GM23338 (cell line): ENCODE measurements at regions not wholly inside any gene's neighbourhood (a gene's known extent, or its start where the extent isn't known, plus 50 kb on each side); places are given as distances from the start of the nearest gene placed in this dataset.

ENCODE experiments used
- ATAC-seq: fragments of 200-7000 bp; cut with Tn5 transposase; 3 replicates; pipeline ENCODE4 v1.9.1; 2020
- DNase-seq: peaks from one replicate; pipeline ENCODE4 v3.0.0-alpha.2; 2015; ENCODE audit warnings: low spot score
- H2AFZ ChIP-seq: fragments of 200-600 bp; sonication (generic); 2 replicates; pipeline ENCODE4 v1.8.0; 2016; ENCODE audit warnings: antibody characterized with exemption, mild to moderate bottlenecking, moderate library complexity
- H3F3A ChIP-seq: fragments of 200-600 bp; sonication (generic); replicated peaks from 2 replicates; pipeline ENCODE4 v1.8.0; 2017; ENCODE audit warnings: antibody characterized with exemption, mixed run types, low read depth
- H3K27ac ChIP-seq: fragments of 200-600 bp; sonication (generic); 2 replicates; pipeline ENCODE4 v1.6.1; 2016; ENCODE audit warnings: low read depth
- H3K27me3 ChIP-seq: fragments of 200-600 bp; sonication (generic); 2 replicates; pipeline ENCODE4 v1.8.0; 2016; ENCODE audit warnings: mild to moderate bottlenecking, mixed run types, moderate library complexity; ENCODE audit not compliant: insufficient read depth
- H3K36me3 ChIP-seq: fragments of 200-600 bp; sonication (generic); 2 replicates; pipeline ENCODE4 v1.8.0; 2016; ENCODE audit warnings: mild to moderate bottlenecking; ENCODE audit not compliant: insufficient read depth
- H3K4me1 ChIP-seq: fragments of 200-600 bp; sonication (generic); 2 replicates; pipeline ENCODE4 v1.8.0; 2016; ENCODE audit warnings: mild to moderate bottlenecking, moderate library complexity; ENCODE audit not compliant: insufficient read depth
- H3K4me2 ChIP-seq: fragments of 200-600 bp; sonication (generic); 2 replicates; pipeline ENCODE4 v1.7.1; 2017; ENCODE audit warnings: mixed run types
- H3K4me3 ChIP-seq: fragments of 200-600 bp; sonication (generic); 2 replicates; pipeline ENCODE4 v1.6.1; 2016; ENCODE audit warnings: mixed run types
- H3K79me2 ChIP-seq: fragments of 200-600 bp; sonication (generic); replicated peaks from 2 replicates; pipeline ENCODE4 v1.8.0; 2017; ENCODE audit warnings: mild to moderate bottlenecking; ENCODE audit not compliant: insufficient read depth
- H3K9me2 ChIP-seq: fragments of 200-600 bp; sonication (generic); 2 replicates; pipeline ENCODE4 v1.8.0; 2017; ENCODE audit not compliant: insufficient read depth
- H4K20me1 ChIP-seq: fragments of 200-600 bp; sonication (generic); replicated peaks from 2 replicates; pipeline ENCODE4 v1.8.0; 2017; ENCODE audit warnings: mild to moderate bottlenecking; ENCODE audit not compliant: insufficient read depth
- H3K27ac Mint-ChIP-seq: 2 replicates; pipeline ENCODE4 v1.8.0; 2020; ENCODE audit warnings: inconsistent platforms, mild to moderate bottlenecking, moderate library complexity, mixed read lengths
- H3K27me3 Mint-ChIP-seq: 3 replicates; pipeline ENCODE4 v1.8.0; 2022; ENCODE audit warnings: low read depth, mild to moderate bottlenecking, moderate library complexity, mixed read lengths, inconsistent platforms; ENCODE audit not compliant: insufficient read depth, poor library complexity
- H3K36me3 Mint-ChIP-seq: 3 replicates; pipeline ENCODE4 v1.8.0; 2021; ENCODE audit warnings: low read depth, mild to moderate bottlenecking, inconsistent platforms, moderate library complexity, mixed read lengths
- H3K4me1 Mint-ChIP-seq: 3 replicates; pipeline ENCODE4 v1.8.0; 2020; ENCODE audit warnings: mild to moderate bottlenecking, inconsistent platforms, mixed read lengths
- H3K4me3 Mint-ChIP-seq: 3 replicates; pipeline ENCODE4 v1.8.0; 2021; ENCODE audit warnings: moderate library complexity, mild to moderate bottlenecking, inconsistent platforms, mixed read lengths
- H3K9me3 Mint-ChIP-seq: 3 replicates; pipeline ENCODE4 v1.8.0; 2020; ENCODE audit warnings: moderate library complexity, mild to moderate bottlenecking, inconsistent platforms, mixed read lengths
- EZH2phosphoT487 ChIP-seq: fragments of 200-600 bp; sonication (generic); IDR thresholded peaks from one replicate; pipeline ENCODE4 v1.8.1; 2018; ENCODE audit warnings: antibody characterized with exemption; ENCODE audit not compliant: unreplicated experiment
- JUNB ChIP-seq: IDR thresholded peaks from one replicate; pipeline ENCODE4 v1.6.1; 2016; ENCODE audit warnings: antibody characterized with exemption; ENCODE audit not compliant: unreplicated experiment
- NANOG ChIP-seq: IDR thresholded peaks from 2 replicates; pipeline ENCODE4 v1.6.1; 2016; ENCODE audit warnings: antibody characterized with exemption, borderline replicate concordance
- POLR2AphosphoS5 ChIP-seq: IDR thresholded peaks from 2 replicates; pipeline ENCODE4 v1.6.1; 2016; ENCODE audit warnings: antibody characterized with exemption, low read depth
- STAT1 ChIP-seq: IDR thresholded peaks from one replicate; pipeline ENCODE4 v1.6.1; 2016; ENCODE audit warnings: antibody characterized with exemption; ENCODE audit not compliant: unreplicated experiment
- ZNF114 ChIP-seq: fragments of 250-450 bp; sonication (Bioruptor Pico); IDR thresholded peaks from 2 replicates; pipeline ENCODE4 v1.5.0; 2020; ENCODE audit warnings: mild to moderate bottlenecking, moderate library complexity
- ZNF331 ChIP-seq: fragments of 250-450 bp; sonication (Bioruptor Pico); IDR thresholded peaks from 2 replicates; pipeline ENCODE4 v1.5.0; 2020; ENCODE audit warnings: low read depth, mild to moderate bottlenecking, moderate library complexity
- TF ChIP-seq, protein P1 (sequence below), 2 experiments: fragments of 200-600 bp in 1 of 2; sonication (generic) in 1 of 2; conservative IDR thresholded peaks; 2 replicates each; pipeline versions ENCODE4 v1.5.1 to v1.6.1; 2016 to 2017; ENCODE audit warnings: antibody characterized with exemption in 2 of 2, low read depth in 2 of 2, mild to moderate bottlenecking in 2 of 2, moderate library complexity in 1 of 2
- TF ChIP-seq, protein P2 (sequence below): fragments of 250-450 bp; sonication (Bioruptor Pico); IDR thresholded peaks from 2 replicates; pipeline ENCODE4 v1.5.0; 2020; ENCODE audit warnings: mild to moderate bottlenecking, moderate library complexity
- TF ChIP-seq, protein P3 (sequence below): IDR thresholded peaks from one replicate; pipeline ENCODE4 v1.6.1; 2018; ENCODE audit warnings: antibody characterized with exemption; ENCODE audit not compliant: unreplicated experiment

DNA sequence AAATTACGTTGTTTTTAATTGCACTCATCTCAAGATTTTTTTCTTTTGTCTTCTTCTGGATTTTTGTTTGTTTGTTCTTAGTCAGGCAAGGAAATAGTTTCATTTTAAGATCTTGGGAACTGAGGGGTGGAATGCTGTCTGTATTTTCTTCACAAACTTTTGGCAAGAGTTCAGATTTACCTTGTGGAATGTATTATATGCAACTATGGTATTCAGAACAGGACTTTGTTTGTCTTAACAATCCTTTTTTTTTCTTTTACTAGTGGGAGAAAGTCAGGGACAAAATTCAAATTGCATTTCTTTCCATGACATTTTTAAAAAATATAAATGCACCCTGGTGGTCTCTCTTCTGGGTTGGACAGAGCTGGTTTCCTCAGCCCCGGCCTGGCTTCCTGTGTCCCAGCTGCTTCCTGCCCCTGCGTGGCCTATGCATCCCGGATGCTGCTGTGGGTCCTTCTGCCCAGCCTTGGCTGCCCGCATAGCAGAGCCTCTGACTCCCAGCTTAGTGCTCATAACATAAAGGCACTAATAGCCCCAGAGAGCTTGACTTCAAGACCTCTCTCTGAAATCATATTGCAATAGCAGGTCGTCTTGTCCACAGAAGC lies 520.7 kb downstream of the QKI start:
- peaks cover 13% of the 10 kb centered on the region; the same call in 1 of the 3 replicates for H3K9me3 Mint-ChIP-seq
- DNase-seq = no peak
- no peak overlapping the region for H3K27ac Mint-ChIP-seq
- Histone ChIP-seq H3K9me2 (0 out of 2 replicates have a peak, but pooled peaks cover 6% of the 10 kb centered on the region), H3K79me2 (no peaks in the 10 kb centered on the region), H3K36me3 (no peaks in the 10 kb centered on the region), H2AFZ (no peak overlapping the region), H3K4me1 (peaks cover under 1% of the 10 kb centered on the region; the same call in 1 of the 2 replicates), H3F3A (no peaks in the 10 kb centered on the region), H3K27ac (no peak overlapping the region), H4K20me1 (no peaks in the 10 kb centered on the region), H3K4me3 (no peak overlapping the region), H3K27me3 (no peaks in the 10 kb centered on the region), H3K4me2 (no peak overlapping the region)
- TF ChIP-seq, protein P1, sequence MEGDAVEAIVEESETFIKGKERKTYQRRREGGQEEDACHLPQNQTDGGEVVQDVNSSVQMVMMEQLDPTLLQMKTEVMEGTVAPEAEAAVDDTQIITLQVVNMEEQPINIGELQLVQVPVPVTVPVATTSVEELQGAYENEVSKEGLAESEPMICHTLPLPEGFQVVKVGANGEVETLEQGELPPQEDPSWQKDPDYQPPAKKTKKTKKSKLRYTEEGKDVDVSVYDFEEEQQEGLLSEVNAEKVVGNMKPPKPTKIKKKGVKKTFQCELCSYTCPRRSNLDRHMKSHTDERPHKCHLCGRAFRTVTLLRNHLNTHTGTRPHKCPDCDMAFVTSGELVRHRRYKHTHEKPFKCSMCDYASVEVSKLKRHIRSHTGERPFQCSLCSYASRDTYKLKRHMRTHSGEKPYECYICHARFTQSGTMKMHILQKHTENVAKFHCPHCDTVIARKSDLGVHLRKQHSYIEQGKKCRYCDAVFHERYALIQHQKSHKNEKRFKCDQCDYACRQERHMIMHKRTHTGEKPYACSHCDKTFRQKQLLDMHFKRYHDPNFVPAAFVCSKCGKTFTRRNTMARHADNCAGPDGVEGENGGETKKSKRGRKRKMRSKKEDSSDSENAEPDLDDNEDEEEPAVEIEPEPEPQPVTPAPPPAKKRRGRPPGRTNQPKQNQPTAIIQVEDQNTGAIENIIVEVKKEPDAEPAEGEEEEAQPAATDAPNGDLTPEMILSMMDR (conservative IDR thresholded peaks at IDR 0.05; ENCODE audit: low read depth in 2 of 2) = no peak
- TF ChIP-seq POLR2AphosphoS5 (no peak), NANOG (no peak), EZH2phosphoT487 (no peak), JUNB (no peak), STAT1 (no peak), ZNF114 (no peak), ZNF331 (CRISPR knock-in tag) (no peak)
- TF ChIP-seq, protein P2, sequence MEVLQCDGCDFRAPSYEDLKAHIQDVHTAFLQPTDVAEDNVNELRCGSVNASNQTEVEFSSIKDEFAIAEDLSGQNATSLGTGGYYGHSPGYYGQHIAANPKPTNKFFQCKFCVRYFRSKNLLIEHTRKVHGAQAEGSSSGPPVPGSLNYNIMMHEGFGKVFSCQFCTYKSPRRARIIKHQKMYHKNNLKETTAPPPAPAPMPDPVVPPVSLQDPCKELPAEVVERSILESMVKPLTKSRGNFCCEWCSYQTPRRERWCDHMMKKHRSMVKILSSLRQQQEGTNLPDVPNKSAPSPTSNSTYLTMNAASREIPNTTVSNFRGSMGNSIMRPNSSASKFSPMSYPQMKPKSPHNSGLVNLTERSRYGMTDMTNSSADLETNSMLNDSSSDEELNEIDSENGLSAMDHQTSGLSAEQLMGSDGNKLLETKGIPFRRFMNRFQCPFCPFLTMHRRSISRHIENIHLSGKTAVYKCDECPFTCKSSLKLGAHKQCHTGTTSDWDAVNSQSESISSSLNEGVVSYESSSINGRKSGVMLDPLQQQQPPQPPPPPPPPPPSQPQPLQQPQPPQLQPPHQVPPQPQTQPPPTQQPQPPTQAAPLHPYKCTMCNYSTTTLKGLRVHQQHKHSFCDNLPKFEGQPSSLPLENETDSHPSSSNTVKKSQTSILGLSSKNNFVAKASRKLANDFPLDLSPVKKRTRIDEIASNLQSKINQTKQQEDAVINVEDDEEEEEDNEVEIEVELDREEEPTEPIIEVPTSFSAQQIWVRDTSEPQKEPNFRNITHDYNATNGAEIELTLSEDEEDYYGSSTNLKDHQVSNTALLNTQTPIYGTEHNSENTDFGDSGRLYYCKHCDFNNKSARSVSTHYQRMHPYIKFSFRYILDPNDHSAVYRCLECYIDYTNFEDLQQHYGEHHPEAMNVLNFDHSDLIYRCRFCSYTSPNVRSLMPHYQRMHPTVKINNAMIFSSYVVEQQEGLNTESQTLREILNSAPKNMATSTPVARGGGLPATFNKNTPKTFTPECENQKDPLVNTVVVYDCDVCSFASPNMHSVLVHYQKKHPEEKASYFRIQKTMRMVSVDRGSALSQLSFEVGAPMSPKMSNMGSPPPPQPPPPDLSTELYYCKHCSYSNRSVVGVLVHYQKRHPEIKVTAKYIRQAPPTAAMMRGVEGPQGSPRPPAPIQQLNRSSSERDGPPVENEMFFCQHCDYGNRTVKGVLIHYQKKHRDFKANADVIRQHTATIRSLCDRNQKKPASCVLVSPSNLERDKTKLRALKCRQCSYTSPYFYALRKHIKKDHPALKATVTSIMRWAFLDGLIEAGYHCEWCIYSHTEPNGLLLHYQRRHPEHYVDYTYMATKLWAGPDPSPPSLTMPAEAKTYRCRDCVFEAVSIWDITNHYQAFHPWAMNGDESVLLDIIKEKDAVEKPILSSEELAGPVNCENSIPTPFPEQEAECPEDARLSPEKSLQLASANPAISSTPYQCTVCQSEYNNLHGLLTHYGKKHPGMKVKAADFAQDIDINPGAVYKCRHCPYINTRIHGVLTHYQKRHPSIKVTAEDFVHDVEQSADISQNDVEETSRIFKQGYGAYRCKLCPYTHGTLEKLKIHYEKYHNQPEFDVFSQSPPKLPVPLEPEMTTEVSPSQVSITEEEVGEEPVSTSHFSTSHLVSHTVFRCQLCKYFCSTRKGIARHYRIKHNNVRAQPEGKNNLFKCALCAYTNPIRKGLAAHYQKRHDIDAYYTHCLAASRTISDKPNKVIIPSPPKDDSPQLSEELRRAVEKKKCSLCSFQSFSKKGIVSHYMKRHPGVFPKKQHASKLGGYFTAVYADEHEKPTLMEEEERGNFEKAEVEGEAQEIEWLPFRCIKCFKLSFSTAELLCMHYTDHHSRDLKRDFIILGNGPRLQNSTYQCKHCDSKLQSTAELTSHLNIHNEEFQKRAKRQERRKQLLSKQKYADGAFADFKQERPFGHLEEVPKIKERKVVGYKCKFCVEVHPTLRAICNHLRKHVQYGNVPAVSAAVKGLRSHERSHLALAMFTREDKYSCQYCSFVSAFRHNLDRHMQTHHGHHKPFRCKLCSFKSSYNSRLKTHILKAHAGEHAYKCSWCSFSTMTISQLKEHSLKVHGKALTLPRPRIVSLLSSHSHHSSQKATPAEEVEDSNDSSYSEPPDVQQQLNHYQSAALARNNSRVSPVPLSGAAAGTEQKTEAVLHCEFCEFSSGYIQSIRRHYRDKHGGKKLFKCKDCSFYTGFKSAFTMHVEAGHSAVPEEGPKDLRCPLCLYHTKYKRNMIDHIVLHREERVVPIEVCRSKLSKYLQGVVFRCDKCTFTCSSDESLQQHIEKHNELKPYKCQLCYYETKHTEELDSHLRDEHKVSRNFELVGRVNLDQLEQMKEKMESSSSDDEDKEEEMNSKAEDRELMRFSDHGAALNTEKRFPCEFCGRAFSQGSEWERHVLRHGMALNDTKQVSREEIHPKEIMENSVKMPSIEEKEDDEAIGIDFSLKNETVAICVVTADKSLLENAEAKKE = no peak
- TF ChIP-seq, protein P3, sequence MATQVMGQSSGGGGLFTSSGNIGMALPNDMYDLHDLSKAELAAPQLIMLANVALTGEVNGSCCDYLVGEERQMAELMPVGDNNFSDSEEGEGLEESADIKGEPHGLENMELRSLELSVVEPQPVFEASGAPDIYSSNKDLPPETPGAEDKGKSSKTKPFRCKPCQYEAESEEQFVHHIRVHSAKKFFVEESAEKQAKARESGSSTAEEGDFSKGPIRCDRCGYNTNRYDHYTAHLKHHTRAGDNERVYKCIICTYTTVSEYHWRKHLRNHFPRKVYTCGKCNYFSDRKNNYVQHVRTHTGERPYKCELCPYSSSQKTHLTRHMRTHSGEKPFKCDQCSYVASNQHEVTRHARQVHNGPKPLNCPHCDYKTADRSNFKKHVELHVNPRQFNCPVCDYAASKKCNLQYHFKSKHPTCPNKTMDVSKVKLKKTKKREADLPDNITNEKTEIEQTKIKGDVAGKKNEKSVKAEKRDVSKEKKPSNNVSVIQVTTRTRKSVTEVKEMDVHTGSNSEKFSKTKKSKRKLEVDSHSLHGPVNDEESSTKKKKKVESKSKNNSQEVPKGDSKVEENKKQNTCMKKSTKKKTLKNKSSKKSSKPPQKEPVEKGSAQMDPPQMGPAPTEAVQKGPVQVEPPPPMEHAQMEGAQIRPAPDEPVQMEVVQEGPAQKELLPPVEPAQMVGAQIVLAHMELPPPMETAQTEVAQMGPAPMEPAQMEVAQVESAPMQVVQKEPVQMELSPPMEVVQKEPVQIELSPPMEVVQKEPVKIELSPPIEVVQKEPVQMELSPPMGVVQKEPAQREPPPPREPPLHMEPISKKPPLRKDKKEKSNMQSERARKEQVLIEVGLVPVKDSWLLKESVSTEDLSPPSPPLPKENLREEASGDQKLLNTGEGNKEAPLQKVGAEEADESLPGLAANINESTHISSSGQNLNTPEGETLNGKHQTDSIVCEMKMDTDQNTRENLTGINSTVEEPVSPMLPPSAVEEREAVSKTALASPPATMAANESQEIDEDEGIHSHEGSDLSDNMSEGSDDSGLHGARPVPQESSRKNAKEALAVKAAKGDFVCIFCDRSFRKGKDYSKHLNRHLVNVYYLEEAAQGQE = no peak
- no peak for ATAC-seq
- H3K4me1 Mint-ChIP-seq = peaks cover 6% of the 10 kb centered on the region
- H3K27me3 Mint-ChIP-seq = peaks cover 3% of the 10 kb centered on the region
- no peak overlapping the region for H3K4me3 Mint-ChIP-seq
- H3K36me3 Mint-ChIP-seq = peaks cover 15% of the 10 kb centered on the region; the same call in 2 of the 3 replicates
